Renal cortical epithelial cell (primary cell): ENCODE measurements at regions not wholly inside any gene's neighbourhood (a gene's known extent, or its start where the extent isn't known, plus 50 kb on each side); places are given as distances from the start of the nearest gene placed in this dataset.
"Not testable (repeated sequence)": the region's sequence is repeated elsewhere in the genome, so short reads cannot be mapped to it uniquely, and the experiment has no call there.

Experiments
- DNase-seq: peaks from one replicate; pipeline ENCODE4 v3.0.0-alpha.2; 2011; ENCODE audit warnings: low read depth

- not testable (repeated sequence) for DNase-seq
These were observed 59.5 kb upstream of the FRG1 start for GRCh38 chr4:189881190-189881589.

- DNase-seq, result not testable (repeated sequence)
These were observed 52.3 kb upstream of the FRG1 start for GRCh38 chr4:189888407-189888806.
